ENCODE measurements at regions not wholly inside any gene's neighbourhood (a gene's known extent, or its start where the extent isn't known, plus 50 kb on each side); places are given as distances from the start of the nearest gene placed in this dataset.

DNA sequence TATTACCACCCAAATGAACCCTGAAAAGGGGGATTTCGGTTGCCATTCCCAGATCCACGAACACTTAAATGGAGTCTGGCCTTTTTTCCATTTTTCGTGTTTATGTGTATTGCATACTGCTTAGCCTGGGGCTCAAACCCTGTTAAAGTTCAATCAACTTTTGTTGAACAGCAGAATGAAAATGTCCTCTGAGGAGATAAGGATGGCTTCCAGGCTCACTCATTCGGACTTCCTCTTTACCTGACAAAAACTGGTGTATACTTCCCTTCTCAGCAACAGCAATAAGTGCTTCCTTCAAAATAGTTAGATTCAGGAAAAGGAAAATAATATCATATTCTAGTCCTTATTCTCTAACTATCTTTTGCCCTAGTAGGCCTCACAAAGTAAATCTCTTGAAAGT lies 61.1 kb upstream of the ARID5B start:
- peaks cover 25% of the 10 kb centered on the region for H3K4me1 Mint-ChIP-seq
- DNase-seq (ENCODE audit: low spot score) = no peak
- no peak overlapping the region for H3K27ac Mint-ChIP-seq
- no peaks in the 10 kb centered on the region for H3K36me3 Mint-ChIP-seq
- H3K4me3 ChIP-seq = no peak overlapping the region
- TF ChIP-seq, protein P1, sequence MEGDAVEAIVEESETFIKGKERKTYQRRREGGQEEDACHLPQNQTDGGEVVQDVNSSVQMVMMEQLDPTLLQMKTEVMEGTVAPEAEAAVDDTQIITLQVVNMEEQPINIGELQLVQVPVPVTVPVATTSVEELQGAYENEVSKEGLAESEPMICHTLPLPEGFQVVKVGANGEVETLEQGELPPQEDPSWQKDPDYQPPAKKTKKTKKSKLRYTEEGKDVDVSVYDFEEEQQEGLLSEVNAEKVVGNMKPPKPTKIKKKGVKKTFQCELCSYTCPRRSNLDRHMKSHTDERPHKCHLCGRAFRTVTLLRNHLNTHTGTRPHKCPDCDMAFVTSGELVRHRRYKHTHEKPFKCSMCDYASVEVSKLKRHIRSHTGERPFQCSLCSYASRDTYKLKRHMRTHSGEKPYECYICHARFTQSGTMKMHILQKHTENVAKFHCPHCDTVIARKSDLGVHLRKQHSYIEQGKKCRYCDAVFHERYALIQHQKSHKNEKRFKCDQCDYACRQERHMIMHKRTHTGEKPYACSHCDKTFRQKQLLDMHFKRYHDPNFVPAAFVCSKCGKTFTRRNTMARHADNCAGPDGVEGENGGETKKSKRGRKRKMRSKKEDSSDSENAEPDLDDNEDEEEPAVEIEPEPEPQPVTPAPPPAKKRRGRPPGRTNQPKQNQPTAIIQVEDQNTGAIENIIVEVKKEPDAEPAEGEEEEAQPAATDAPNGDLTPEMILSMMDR (IDR thresholded peaks at IDR 0.05) = no peak
- TF ChIP-seq EZH2 (IDR thresholded peaks at IDR 0.05) (no peak), EZH2phosphoT487 (IDR thresholded peaks at IDR 0.05) (no peak)
- H3K79me2 ChIP-seq (ENCODE audit: low read depth) = no peaks in the 10 kb centered on the region
- H3K4me1 ChIP-seq = no peaks in the 10 kb centered on the region
- H3K9me3 ChIP-seq (ENCODE audit: low read depth) = no peaks in the 10 kb centered on the region
- no peaks in the 10 kb centered on the region for H3K9me3 Mint-ChIP-seq
- H3K4me3 Mint-ChIP-seq = no peak overlapping the region
- H3K27me3 Mint-ChIP-seq (ENCODE audit: insufficient read depth, low read depth) = peaks cover 6% of the 10 kb centered on the region
- H3K27ac ChIP-seq = no peak overlapping the region
- no peak overlapping the region for H3K4me2 ChIP-seq
- no peaks in the 10 kb centered on the region for H3K27me3 ChIP-seq
- H3K9ac ChIP-seq = no peak overlapping the region
- no peaks in the 10 kb centered on the region for H4K20me1 ChIP-seq (ENCODE audit: low read depth)
- H3F3A ChIP-seq (ENCODE audit: low read depth) = no peaks in the 10 kb centered on the region
- no peak overlapping the region for H2AFZ ChIP-seq (replicated peaks)
- H3K36me3 ChIP-seq = no peaks in the 10 kb centered on the region

DNA sequence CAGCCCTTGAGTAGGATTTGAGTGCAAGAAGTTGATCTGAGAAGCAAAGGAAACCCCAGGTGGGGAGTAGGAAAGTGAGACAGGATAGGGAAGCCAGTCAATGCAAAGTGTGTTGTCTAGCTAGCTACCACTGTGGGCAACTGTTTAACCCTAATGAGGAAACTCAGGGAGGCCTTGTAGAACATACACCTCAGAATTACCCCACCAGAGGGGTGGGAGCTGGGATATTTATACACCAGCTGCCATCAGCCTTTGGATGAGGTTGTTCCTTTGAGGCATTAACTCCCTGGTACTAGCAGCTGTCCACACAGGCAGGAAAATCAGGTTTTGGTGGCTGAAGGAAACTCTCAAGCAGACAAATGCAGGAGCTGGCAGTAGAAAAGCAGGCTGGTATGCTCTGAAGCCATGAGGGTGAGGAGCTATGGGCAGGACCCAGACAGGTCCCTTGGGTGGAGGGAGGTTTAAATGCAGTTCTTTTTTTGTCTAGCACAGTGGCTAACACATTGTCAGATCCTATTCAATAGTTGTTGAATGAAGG lies 60.1 kb upstream of the ARID5B start:
- H3K9ac ChIP-seq = no peak overlapping the region
- H3K36me3 ChIP-seq = no peaks in the 10 kb centered on the region
- DNase-seq (ENCODE audit: low spot score) = no peak
- H3K27ac ChIP-seq = no peak overlapping the region
- no peaks in the 10 kb centered on the region for H3K27me3 ChIP-seq
- no peak overlapping the region for H3K27ac Mint-ChIP-seq
- no peaks in the 10 kb centered on the region for H3K9me3 Mint-ChIP-seq
- no peak overlapping the region for H3K4me2 ChIP-seq
- H3K4me1 Mint-ChIP-seq = peaks cover 21% of the 10 kb centered on the region
- H3K36me3 Mint-ChIP-seq = no peaks in the 10 kb centered on the region
- no peaks in the 10 kb centered on the region for H3K9me3 ChIP-seq (ENCODE audit: low read depth)
- no peak for TF ChIP-seq EZH2 (IDR thresholded peaks at IDR 0.05)
- TF ChIP-seq, protein P1 (IDR thresholded peaks at IDR 0.05) = no peak
- no peak for TF ChIP-seq EZH2phosphoT487 (IDR thresholded peaks at IDR 0.05)
- H3K27me3 Mint-ChIP-seq (ENCODE audit: insufficient read depth, low read depth) = peaks cover 6% of the 10 kb centered on the region
- no peak overlapping the region for H3K4me3 Mint-ChIP-seq
- no peaks in the 10 kb centered on the region for H3F3A ChIP-seq (ENCODE audit: low read depth)
- H3K79me2 ChIP-seq (ENCODE audit: low read depth) = no peaks in the 10 kb centered on the region
- no peak overlapping the region for H2AFZ ChIP-seq (replicated peaks)
- peaks cover 5% of the 10 kb centered on the region for H3K4me1 ChIP-seq
- H3K4me3 ChIP-seq = no peak overlapping the region
- no peaks in the 10 kb centered on the region for H4K20me1 ChIP-seq (ENCODE audit: low read depth)

DNA sequence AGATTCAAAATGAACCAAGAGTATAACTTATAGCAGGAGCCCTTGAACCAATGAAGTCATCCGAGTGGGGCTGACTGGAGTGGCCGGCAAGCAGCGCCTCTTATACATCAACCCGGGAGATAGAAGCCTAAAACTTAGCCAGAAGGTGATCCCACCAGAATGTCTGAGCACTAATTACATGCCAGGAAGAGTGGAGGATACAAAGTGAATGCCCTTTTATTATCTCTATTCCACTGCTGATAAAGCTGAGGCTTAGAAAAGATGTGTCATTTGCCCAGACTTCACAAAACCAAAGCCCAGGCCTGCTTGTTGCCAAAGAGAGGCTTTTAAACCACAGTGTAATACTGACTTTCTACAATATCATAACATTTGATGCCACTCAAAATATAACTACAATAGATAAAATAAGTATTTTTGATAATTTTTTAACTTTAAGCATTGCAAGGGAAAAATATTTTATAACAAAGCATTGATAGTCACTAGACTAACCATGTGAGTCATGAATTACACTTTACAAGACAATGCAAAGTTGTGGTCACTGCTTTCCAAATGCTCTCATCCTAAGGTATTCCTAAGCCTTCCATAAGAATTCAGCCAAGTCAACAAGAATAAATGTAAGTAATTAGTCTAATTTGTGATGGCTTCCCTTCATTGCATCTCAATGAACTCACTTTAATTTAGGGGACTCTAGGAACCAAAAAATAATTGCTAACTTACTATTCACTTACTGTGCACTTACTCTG lies 58.6 kb upstream of the ARID5B start:
- H3K27ac Mint-ChIP-seq = no peak overlapping the region
- H3K4me1 Mint-ChIP-seq = peaks cover 12% of the 10 kb centered on the region
- Histone ChIP-seq H3K4me3 (no peak overlapping the region), H3K27me3 (no peaks in the 10 kb centered on the region), H3K27ac (no peak overlapping the region), H3K4me2 (no peak overlapping the region), H3K9ac (no peak overlapping the region), H3K4me1 (peaks cover 5% of the 10 kb centered on the region), H3K79me2 (ENCODE audit: low read depth) (no peaks in the 10 kb centered on the region), H2AFZ (replicated peaks) (no peak overlapping the region), H3K36me3 (no peaks in the 10 kb centered on the region), H3K9me3 (ENCODE audit: low read depth) (no peaks in the 10 kb centered on the region), H3F3A (ENCODE audit: low read depth) (no peaks in the 10 kb centered on the region), H4K20me1 (ENCODE audit: low read depth) (no peaks in the 10 kb centered on the region)
- no peak overlapping the region for H3K4me3 Mint-ChIP-seq
- no peaks in the 10 kb centered on the region for H3K9me3 Mint-ChIP-seq
- peaks cover 6% of the 10 kb centered on the region for H3K27me3 Mint-ChIP-seq (ENCODE audit: insufficient read depth, low read depth)
- H3K36me3 Mint-ChIP-seq = no peaks in the 10 kb centered on the region
- no peak for TF ChIP-seq EZH2phosphoT487 (IDR thresholded peaks at IDR 0.05)
- TF ChIP-seq, protein P1 (IDR thresholded peaks at IDR 0.05) = no peak
- no peak for TF ChIP-seq EZH2 (IDR thresholded peaks at IDR 0.05)
- DNase-seq (ENCODE audit: low spot score) = no peak

Data from neural progenitor cell (in vitro differentiated cells).